ENCODE measurements at regions not wholly inside any gene's neighbourhood (a gene's known extent, or its start where the extent isn't known, plus 50 kb on each side); places are given as distances from the start of the nearest gene placed in this dataset.

- Histone ChIP-seq H3K9me3 (ENCODE audit: insufficient read depth, low read depth, low read length) (no peaks in the 10 kb centered on the region), H3K9ac (ENCODE audit: low read depth, low read length, poor library complexity, severe bottlenecking) (no peak overlapping the region), H3K4me3 (ENCODE audit: low read length, poor library complexity, severe bottlenecking) (no peak overlapping the region), H3K9me2 (replicated peaks; ENCODE audit: low read depth, low read length) (no peaks in the 10 kb centered on the region), H3K36me3 (ENCODE audit: insufficient read depth, low read length) (no peaks in the 10 kb centered on the region), H2AFZ (ENCODE audit: low read length) (no peak overlapping the region), H3F3A (ENCODE audit: low read depth) (no peaks in the 10 kb centered on the region), H4K20me1 (ENCODE audit: insufficient read depth, low read length, poor library complexity, severe bottlenecking) (no peaks in the 10 kb centered on the region), H3K79me2 (ENCODE audit: insufficient read depth, low read length) (no peaks in the 10 kb centered on the region), H3K27me3 (ENCODE audit: insufficient read depth, low read length, poor library complexity, severe bottlenecking) (no peaks in the 10 kb centered on the region), H3K4me1 (ENCODE audit: insufficient read depth, low read length, poor library complexity, severe bottlenecking) (no peaks in the 10 kb centered on the region), H3K4me2 (ENCODE audit: low read depth, low read length, poor library complexity, severe bottlenecking) (no peak overlapping the region)
- peak; percentile 61 for TF ChIP-seq CTCF (conservative IDR thresholded peaks at IDR 0.05; ENCODE audit: low read length)
- no peak for TF ChIP-seq EZH2phosphoT487 (IDR thresholded peaks at IDR 0.05; ENCODE audit: borderline replicate concordance)
Measured at GRCh38 chr12:19643635-19644034, 204.3 kb downstream of the AEBP2 start.

- H2AFZ ChIP-seq (ENCODE audit: low read length): no peak overlapping the region
- no peaks in the 10 kb centered on the region for H3K36me3 ChIP-seq (ENCODE audit: insufficient read depth, low read length)
- H3K9ac ChIP-seq (ENCODE audit: low read depth, low read length, poor library complexity, severe bottlenecking): no peak overlapping the region
- TF ChIP-seq EZH2phosphoT487 (IDR thresholded peaks at IDR 0.05; ENCODE audit: borderline replicate concordance) (no peak), CTCF (conservative IDR thresholded peaks at IDR 0.05; ENCODE audit: low read length) (no peak)
- no peaks in the 10 kb centered on the region for H3K4me1 ChIP-seq (ENCODE audit: insufficient read depth, low read length, poor library complexity, severe bottlenecking)
- no peak overlapping the region for H3K4me2 ChIP-seq (ENCODE audit: low read depth, low read length, poor library complexity, severe bottlenecking)
- no peak overlapping the region for H3K4me3 ChIP-seq (ENCODE audit: low read length, poor library complexity, severe bottlenecking)
- H3K27me3 ChIP-seq (ENCODE audit: insufficient read depth, low read length, poor library complexity, severe bottlenecking): no peaks in the 10 kb centered on the region
- no peaks in the 10 kb centered on the region for H3F3A ChIP-seq (ENCODE audit: low read depth)
- H3K79me2 ChIP-seq (ENCODE audit: insufficient read depth, low read length): no peaks in the 10 kb centered on the region
- no peaks in the 10 kb centered on the region for H3K9me2 ChIP-seq (replicated peaks; ENCODE audit: low read depth, low read length)
- H3K9me3 ChIP-seq (ENCODE audit: insufficient read depth, low read depth, low read length): no peaks in the 10 kb centered on the region
- H4K20me1 ChIP-seq (ENCODE audit: insufficient read depth, low read length, poor library complexity, severe bottlenecking): no peaks in the 10 kb centered on the region
Measured at GRCh38 chr12:19644571-19644970, 205.3 kb downstream of the AEBP2 start.

GRCh38 chr12:19645823-19646222 lies 206.5 kb downstream of the AEBP2 start:
- Histone ChIP-seq H3K4me2 (ENCODE audit: low read depth, low read length, poor library complexity, severe bottlenecking) (no peak overlapping the region), H2AFZ (ENCODE audit: low read length) (no peak overlapping the region), H3K4me1 (ENCODE audit: insufficient read depth, low read length, poor library complexity, severe bottlenecking) (no peaks in the 10 kb centered on the region), H4K20me1 (ENCODE audit: insufficient read depth, low read length, poor library complexity, severe bottlenecking) (no peaks in the 10 kb centered on the region), H3F3A (ENCODE audit: low read depth) (no peaks in the 10 kb centered on the region), H3K79me2 (ENCODE audit: insufficient read depth, low read length) (no peaks in the 10 kb centered on the region), H3K4me3 (ENCODE audit: low read length, poor library complexity, severe bottlenecking) (no peak overlapping the region), H3K27me3 (ENCODE audit: insufficient read depth, low read length, poor library complexity, severe bottlenecking) (no peaks in the 10 kb centered on the region), H3K9me3 (ENCODE audit: insufficient read depth, low read depth, low read length) (no peaks in the 10 kb centered on the region), H3K36me3 (ENCODE audit: insufficient read depth, low read length) (no peaks in the 10 kb centered on the region), H3K9me2 (replicated peaks; ENCODE audit: low read depth, low read length) (no peaks in the 10 kb centered on the region), H3K9ac (ENCODE audit: low read depth, low read length, poor library complexity, severe bottlenecking) (no peak overlapping the region)
- TF ChIP-seq EZH2phosphoT487 (IDR thresholded peaks at IDR 0.05; ENCODE audit: borderline replicate concordance) (no peak), CTCF (conservative IDR thresholded peaks at IDR 0.05; ENCODE audit: low read length) (no peak)
